Lung (tissue), 11 donors: ENCODE measurements at regions not wholly inside any gene's neighbourhood (a gene's known extent, or its start where the extent isn't known, plus 50 kb on each side); places are given as distances from the start of the nearest gene placed in this dataset.

Experiments used
- ATAC-seq: fragments of 200-7000 bp; cut with Tn5 transposase; one replicate; pipeline ENCODE4 v1.9.1; 2020; ENCODE audit warnings: moderate number of reproducible peaks; ENCODE audit not compliant: insufficient read depth, low FRiP score
- DNase-seq, 3 donors: peaks; one replicate each; pipeline ENCODE4 v3.0.0-alpha.2; 2013 to 2017
- H3K27ac ChIP-seq, 2 donors: one replicate each; pipeline ENCODE4 v1.5.1; 2013; ENCODE audit warnings: mild to moderate bottlenecking in 2 of 2, moderate library complexity in 2 of 2, control low read depth in 1 of 2, inconsistent platforms in 1 of 2, low read depth in 1 of 2, low read length in 1 of 2
- H3K27me3 ChIP-seq, 3 donors: one replicate each; pipeline ENCODE4 v1.5.1; 2013; ENCODE audit warnings: low read length in 2 of 3; ENCODE audit not compliant: control insufficient read depth in 3 of 3, insufficient read depth in 3 of 3
- H3K36me3 ChIP-seq, 4 donors: one replicate each; pipeline ENCODE4 v1.5.1; 2013; ENCODE audit warnings: low read length in 4 of 4, mild to moderate bottlenecking in 1 of 4, moderate library complexity in 1 of 4; ENCODE audit not compliant: control insufficient read depth in 4 of 4, insufficient read depth in 4 of 4
- H3K4me1 ChIP-seq, 5 donors: one replicate each; pipeline ENCODE4 v1.5.1; 2013; ENCODE audit warnings: low read length in 5 of 5, mild to moderate bottlenecking in 2 of 5, moderate library complexity in 1 of 5; ENCODE audit not compliant: control insufficient read depth in 5 of 5, insufficient read depth in 5 of 5
- H3K4me3 ChIP-seq: one replicate; pipeline ENCODE4 v1.5.1; 2013; ENCODE audit warnings: mild to moderate bottlenecking, control low read depth, moderate library complexity
- H3K9ac ChIP-seq, 2 donors: one replicate each; pipeline ENCODE4 v1.5.1; 2013; ENCODE audit warnings: low read length in 2 of 2, control low read depth in 1 of 2; ENCODE audit not compliant: insufficient read depth in 1 of 2
- H3K9me3 ChIP-seq, 4 donors: one replicate each; pipeline ENCODE4 v1.5.1; 2013; ENCODE audit warnings: low read length in 3 of 4, mild to moderate bottlenecking in 1 of 4, moderate library complexity in 1 of 4; ENCODE audit not compliant: control insufficient read depth in 4 of 4, insufficient read depth in 3 of 4
- CTCF ChIP-seq: IDR thresholded peaks from 2 replicates; pipeline ENCODE4 v1.5.1; 2012; ENCODE audit warnings: mild to moderate bottlenecking; ENCODE audit errors: control extremely low read depth, extremely low read depth
- WGBS, 2 donors: extraction: QIAGEN DNeasy Blood & Tissue Kit; methylation state at CpG; one replicate each; pipeline ENCODE4 v1.1.7; 2013; 5-methylcytosine and 5-hydroxymethylcytosine counted together
- donor health status: control.
- donor health status: control.
- donor health status: Bipolar disorder and iron deficiency.
- donor health status: healthy.
- donor health status: DM: yes; HTN: yes; CAD: no.

GRCh38 chr11:100624346-100624745 lies 62.7 kb upstream of the ARHGAP42 start:
- DNase-seq (no peak), ATAC-seq (no peak)
- Histone ChIP-seq H3K27me3 (no peaks in the 10 kb centered on the region), H3K9ac (no peak overlapping the region), H3K27ac (no peak overlapping the region), H3K4me1 (peaks cover 0 to 4% (median 0%) of the 10 kb centered on the region in 5 donors), H3K9me3 (peaks cover 0 to 11% (median 6%) of the 10 kb centered on the region in 4 donors), H3K36me3 (no peaks in the 10 kb centered on the region), H3K4me3 (no peak overlapping the region)
- 79 to 91% methylated on average over 2 of the region's 2 CpGs for WGBS, 2 donors
- no peak for TF ChIP-seq CTCF

- Histone ChIP-seq H3K4me1 (peaks cover 0 to 4% (median 0%) of the 10 kb centered on the region in 5 donors), H3K36me3 (no peaks in the 10 kb centered on the region), H3K27me3 (no peaks in the 10 kb centered on the region), H3K9ac (no peak overlapping the region), H3K27ac (no peak overlapping the region), H3K4me3 (no peak overlapping the region), H3K9me3 (peaks cover 0 to 11% (median 6%) of the 10 kb centered on the region in 4 donors)
- DNase-seq (peak in 1 of 3 donors; percentile 50), ATAC-seq (no peak)
- TF ChIP-seq CTCF: no peak
- WGBS, 2 donors: 81 to 86% methylated on average over 4 of the region's 4 CpGs
Observed at GRCh38 chr11:100625041-100625440, 62.0 kb upstream of the ARHGAP42 start.

- ATAC-seq (no peak), DNase-seq (no peak)
- TF ChIP-seq CTCF: no peak
- 67 to 88% methylated on average over 1 of the region's 1 CpG for WGBS, 2 donors
- H3K36me3 ChIP-seq: no peaks in the 10 kb centered on the region
- no peak overlapping the region for H3K27ac ChIP-seq
- H3K9me3 ChIP-seq: no peaks in the 10 kb centered on the region
- peaks cover 2 to 26% (median 10%) of the 10 kb centered on the region in 5 donors for H3K4me1 ChIP-seq
- no peaks in the 10 kb centered on the region for H3K27me3 ChIP-seq
- no peak overlapping the region for H3K9ac ChIP-seq
- no peak overlapping the region for H3K4me3 ChIP-seq
Observed at GRCh38 chr11:100629671-100630070, 57.4 kb upstream of the ARHGAP42 start.

GRCh38 chr11:100630898-100631297 lies 56.2 kb upstream of the ARHGAP42 start:
- no peak overlapping the region for H3K9ac ChIP-seq
- ATAC-seq (no peak), DNase-seq (no peak)
- 84 to 92% methylated on average over 2 of the region's 2 CpGs for whole genome bisulfite sequencing, 2 donors
- peaks cover 2 to 22% (median 11%) of the 10 kb centered on the region in 5 donors for H3K4me1 ChIP-seq
- TF ChIP-seq CTCF: no peak
- H3K4me3 ChIP-seq: no peak overlapping the region
- H3K36me3 ChIP-seq: no peaks in the 10 kb centered on the region
- H3K27me3 ChIP-seq: no peaks in the 10 kb centered on the region
- H3K9me3 ChIP-seq: no peaks in the 10 kb centered on the region
- peak overlapping the region in 1 of 2 donors; percentile 1 for H3K27ac ChIP-seq
